Right cardiac atrium (tissue), 5 donors: ENCODE measurements at regions not wholly inside any gene's neighbourhood (a gene's known extent, or its start where the extent isn't known, plus 50 kb on each side); places are given as distances from the start of the nearest gene placed in this dataset.

Experiments
- ATAC-seq, 2 donors: fragments of 200-7000 bp; cut with Tn5 transposase; one replicate each; pipeline versions ENCODE4 v1.8.0 to v1.9.1; 2020; ENCODE audit warnings: moderate library complexity in 2 of 2, mild to moderate bottlenecking in 1 of 2
- DNase-seq, 3 donors: peaks; one replicate each; pipeline ENCODE4 v3.0.0-alpha.2; 2020
- H3K27ac ChIP-seq: one replicate; pipeline ENCODE4 v1.5.1; 2013; ENCODE audit warnings: mild to moderate bottlenecking, low read length, control low read depth, moderate library complexity
- H3K27me3 ChIP-seq: one replicate; pipeline ENCODE4 v1.6.1; 2013; ENCODE audit not compliant: control insufficient read depth, insufficient read depth
- H3K4me1 ChIP-seq: one replicate; pipeline ENCODE4 v1.6.1; 2013; ENCODE audit warnings: low read length; ENCODE audit not compliant: control insufficient read depth, insufficient read depth
- H3K4me3 ChIP-seq: one replicate; pipeline ENCODE4 v1.5.1; 2013; ENCODE audit warnings: low read length, control low read depth
- H3K9me3 ChIP-seq: one replicate; pipeline ENCODE4 v1.6.1; 2013; ENCODE audit warnings: low read length; ENCODE audit not compliant: control insufficient read depth
- WGBS: extraction: QIAGEN DNeasy Blood & Tissue Kit; methylation state at CpG from one replicate; pipeline ENCODE4 v1.1.7; 2013; 5-methylcytosine and 5-hydroxymethylcytosine counted together
- intact Hi-C, 4 donors: fragments of 100-400 bp; cut with DNase I; formaldehyde crosslinking; loops; one replicate each; pipeline versions ENCODE4 v1.11.0 to v1.14.0; 2022 to 2023
- donor health status: healthy with polysubstance abuse.
- donor health status: DM: no; HTN: yes; CAD: no.
- donor health status: DM: no; HTN: no; CAD: no.
- donor health status: DM: no; HTN: yes; CAD: no; lungs with severe emphysema.
- donor health status: DM: yes; HTN: yes; CAD: no.

- WGBS, result 88% methylated on average over 1 of the region's 1 CpG
- no peak for ATAC-seq
- DNase-seq, result no peak
- H3K27me3 ChIP-seq, result no peaks in the 10 kb centered on the region
- intact Hi-C loops, result no loop called here
- H3K9me3 ChIP-seq, result no peaks in the 10 kb centered on the region
- H3K4me1 ChIP-seq, result no peaks in the 10 kb centered on the region
- H3K27ac ChIP-seq, result no peak overlapping the region
- H3K4me3 ChIP-seq, result no peak overlapping the region
Measured at GRCh38 chr7:17485904-17486303, 187.5 kb downstream of the AHR start.

GRCh38 chr7:17486835-17487234 is 188.4 kb downstream of the AHR start:
- Histone ChIP-seq H3K4me1 (no peaks in the 10 kb centered on the region), H3K27ac (no peak overlapping the region), H3K9me3 (no peaks in the 10 kb centered on the region), H3K4me3 (no peak overlapping the region), H3K27me3 (no peaks in the 10 kb centered on the region)
- ATAC-seq (no peak), DNase-seq (no peak)
- WGBS, result 95% methylated on average over 2 of the region's 2 CpGs
- intact Hi-C loops, result no loop called here

DNA sequence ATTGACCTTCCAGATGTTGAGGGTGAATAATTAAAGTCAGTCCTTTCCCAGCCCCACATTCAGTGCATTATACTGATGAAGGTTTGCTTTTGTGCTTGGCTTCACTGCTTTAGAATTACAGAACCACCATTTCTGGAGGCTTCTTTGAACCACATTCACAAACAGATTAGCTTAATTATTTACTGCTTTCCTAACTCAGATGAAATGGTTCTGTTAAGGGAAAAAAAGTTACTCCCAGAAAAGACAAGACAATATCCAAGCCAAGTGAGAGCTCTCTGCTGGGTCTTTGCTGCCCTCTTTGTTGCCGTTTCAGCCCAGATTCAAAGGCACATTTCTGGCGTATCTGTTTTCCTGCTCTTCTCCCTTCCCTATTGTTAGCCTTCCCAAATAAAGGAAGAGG is 188.9 kb downstream of the AHR start:
- Histone ChIP-seq H3K27ac (no peak overlapping the region), H3K9me3 (no peaks in the 10 kb centered on the region), H3K4me1 (no peaks in the 10 kb centered on the region), H3K4me3 (no peak overlapping the region), H3K27me3 (no peaks in the 10 kb centered on the region)
- DNase-seq (no peak), ATAC-seq (no peak)
- intact Hi-C loops, result no loop called here
- WGBS, result 75% methylated on average over 2 of the region's 2 CpGs

- intact Hi-C loops, result no loop called here
- no peaks in the 10 kb centered on the region for H3K27me3 ChIP-seq
- no peak for ATAC-seq
- no peaks in the 10 kb centered on the region for H3K9me3 ChIP-seq
- no peak overlapping the region for H3K4me3 ChIP-seq
- DNase-seq, result no peak
- no peaks in the 10 kb centered on the region for H3K4me1 ChIP-seq
- WGBS, result 33% methylated on average over 1 of the region's 1 CpG
- no peak overlapping the region for H3K27ac ChIP-seq
Measured at GRCh38 chr7:17488829-17489228, 190.4 kb downstream of the AHR start.

DNA sequence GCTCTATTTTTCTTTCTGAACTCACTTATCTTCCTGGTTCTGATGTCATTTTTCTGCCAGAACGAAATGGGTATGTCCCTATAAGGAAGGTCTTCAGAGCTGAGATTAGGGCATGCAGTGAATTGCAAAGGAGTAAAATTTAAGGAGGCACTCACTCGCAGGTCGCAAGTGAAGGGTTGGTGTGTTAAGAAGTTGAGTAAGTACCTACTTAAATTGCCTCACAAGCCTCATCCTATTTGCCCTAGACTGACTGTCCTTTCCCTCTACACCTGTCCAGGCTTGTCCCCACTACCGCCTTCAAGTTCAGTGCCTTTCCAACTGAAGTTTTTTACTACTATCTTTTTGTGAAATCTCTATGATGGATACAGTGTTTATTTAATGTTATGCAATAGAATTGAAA is 191.5 kb downstream of the AHR start:
- WGBS, result 86% methylated on average over 4 of the region's 4 CpGs
- Histone ChIP-seq H3K9me3 (no peaks in the 10 kb centered on the region), H3K27ac (no peak overlapping the region), H3K27me3 (no peaks in the 10 kb centered on the region), H3K4me3 (no peak overlapping the region), H3K4me1 (no peaks in the 10 kb centered on the region)
- intact Hi-C loops, result no loop called here
- ATAC-seq, result no peak
- DNase-seq, result no peak

DNA sequence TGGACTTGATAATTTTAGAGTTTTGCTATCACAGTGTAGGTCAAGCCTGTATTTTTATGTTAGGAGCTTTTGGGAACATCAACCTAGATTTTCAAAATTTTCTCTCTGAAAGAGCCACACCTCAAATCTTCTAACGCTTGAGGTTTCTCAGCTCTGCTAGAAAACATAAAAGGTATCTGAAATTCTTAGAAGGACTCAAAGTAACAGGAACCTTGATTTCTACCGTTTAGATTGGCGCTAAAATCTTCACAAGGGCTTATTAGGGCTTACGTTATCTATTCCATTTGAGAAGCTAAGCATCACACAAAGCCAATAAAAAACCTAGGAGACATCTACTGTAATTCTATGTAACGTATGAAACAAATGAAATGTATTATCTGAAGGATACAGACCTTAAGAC is 192.4 kb downstream of the AHR start:
- intact Hi-C loops, result no loop called here
- H3K27ac ChIP-seq, result no peak overlapping the region
- H3K4me1 ChIP-seq, result no peaks in the 10 kb centered on the region
- H3K27me3 ChIP-seq, result no peaks in the 10 kb centered on the region
- no peak for DNase-seq
- ATAC-seq, result no peak
- H3K9me3 ChIP-seq, result no peaks in the 10 kb centered on the region
- no peak overlapping the region for H3K4me3 ChIP-seq
- 92% methylated on average over 5 of the region's 5 CpGs for whole genome bisulfite sequencing

DNA sequence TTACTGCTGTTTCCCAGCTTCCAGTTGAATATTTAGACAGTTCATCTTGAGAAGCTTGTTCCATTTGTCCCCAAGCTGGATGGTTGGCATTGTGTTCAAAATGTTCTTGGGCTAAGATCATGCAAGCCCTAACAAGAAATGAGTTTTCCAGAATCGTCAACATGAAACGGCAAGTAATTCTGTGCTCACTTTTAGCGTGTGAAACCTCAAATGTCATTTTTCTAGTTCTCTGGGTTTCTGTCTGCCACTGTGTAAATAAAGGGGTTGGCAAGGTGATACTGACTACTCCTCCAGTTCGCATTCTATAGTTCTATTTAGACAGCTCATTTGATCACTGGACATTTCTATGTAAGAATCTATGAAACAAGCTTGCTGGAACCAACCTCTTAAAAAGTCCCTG is 194.0 kb downstream of the AHR start:
- no peak for ATAC-seq
- no peak overlapping the region for H3K27ac ChIP-seq
- H3K27me3 ChIP-seq, result no peaks in the 10 kb centered on the region
- DNase-seq, result no peak
- no peaks in the 10 kb centered on the region for H3K4me1 ChIP-seq
- no peaks in the 10 kb centered on the region for H3K9me3 ChIP-seq
- intact Hi-C loops, result no loop called here
- 90% methylated on average over 4 of the region's 4 CpGs for WGBS
- no peak overlapping the region for H3K4me3 ChIP-seq

- H3K4me1 ChIP-seq, result no peaks in the 10 kb centered on the region
- DNase-seq (no peak), ATAC-seq (no peak)
- H3K9me3 ChIP-seq, result no peaks in the 10 kb centered on the region
- WGBS, result 94% methylated on average over 2 of the region's 2 CpGs
- H3K4me3 ChIP-seq, result no peak overlapping the region
- no peaks in the 10 kb centered on the region for H3K27me3 ChIP-seq
- intact Hi-C loops, result no loop called here
- no peak overlapping the region for H3K27ac ChIP-seq
Measured at GRCh38 chr7:17493446-17493845, 195.0 kb downstream of the AHR start.

- no peaks in the 10 kb centered on the region for H3K27me3 ChIP-seq
- H3K4me3 ChIP-seq, result no peak overlapping the region
- DNase-seq (no peak), ATAC-seq (no peak)
- H3K27ac ChIP-seq, result no peak overlapping the region
- WGBS, result 92% methylated on average over 2 of the region's 2 CpGs
- H3K4me1 ChIP-seq, result no peaks in the 10 kb centered on the region
- no peaks in the 10 kb centered on the region for H3K9me3 ChIP-seq
- intact Hi-C loops, result no loop called here
Measured at GRCh38 chr7:17495655-17496394, 197.4 kb downstream of the AHR start.

- ATAC-seq (no peak), DNase-seq (no peak)
- H3K27me3 ChIP-seq, result no peaks in the 10 kb centered on the region
- WGBS, result 85% methylated on average over 1 of the region's 1 CpG
- no peak overlapping the region for H3K4me3 ChIP-seq
- no peaks in the 10 kb centered on the region for H3K9me3 ChIP-seq
- no peak overlapping the region for H3K27ac ChIP-seq
- H3K4me1 ChIP-seq, result no peaks in the 10 kb centered on the region
- intact Hi-C loops, result no loop called here
Measured at GRCh38 chr7:17497136-17497535, 198.7 kb downstream of the AHR start.

GRCh38 chr7:17497549-17498167 is 199.2 kb downstream of the AHR start:
- ATAC-seq (no peak), DNase-seq (no peak)
- H3K4me3 ChIP-seq, result no peak overlapping the region
- no peaks in the 10 kb centered on the region for H3K4me1 ChIP-seq
- H3K9me3 ChIP-seq, result no peaks in the 10 kb centered on the region
- intact Hi-C loops, result no loop called here
- no peak overlapping the region for H3K27ac ChIP-seq
- H3K27me3 ChIP-seq, result no peaks in the 10 kb centered on the region
- WGBS, result 57% methylated on average over 5 of the region's 5 CpGs

DNA sequence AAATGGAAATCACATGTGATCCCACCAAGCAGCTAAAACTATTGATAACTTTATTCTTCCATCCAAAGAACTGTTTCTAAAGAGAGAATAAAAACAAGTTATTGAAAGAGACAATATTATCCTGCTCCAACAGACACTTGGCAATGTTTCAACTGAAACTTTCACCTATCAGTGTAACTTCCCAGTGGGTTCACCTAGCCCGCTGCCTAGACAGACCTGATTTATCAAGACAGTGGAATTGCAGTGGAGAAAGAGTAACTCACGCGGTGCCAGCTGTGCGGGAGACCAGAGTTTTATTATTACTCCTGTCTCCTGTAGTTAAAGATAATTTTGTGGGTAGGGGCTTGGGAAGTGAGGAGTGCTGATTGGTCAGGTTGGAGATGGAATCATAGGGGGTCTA is 199.8 kb downstream of the AHR start:
- Histone ChIP-seq H3K9me3 (no peaks in the 10 kb centered on the region), H3K27me3 (no peaks in the 10 kb centered on the region), H3K4me3 (no peak overlapping the region), H3K27ac (no peak overlapping the region), H3K4me1 (no peaks in the 10 kb centered on the region)
- intact Hi-C loops, result no loop called here
- no peak for DNase-seq
- 87% methylated on average over 4 of the region's 4 CpGs for WGBS
- ATAC-seq, result no peak
